Panc1 (cell line): ENCODE measurements at regions not wholly inside any gene's neighbourhood (a gene's known extent, or its start where the extent isn't known, plus 50 kb on each side); places are given as distances from the start of the nearest gene placed in this dataset.

Source experiments
- CTCF ChIP-seq: fragments of 450-650 bp; IDR thresholded peaks from 2 replicates; pipeline ENCODE4 v1.5.1; 2017; ENCODE audit warnings: mild to moderate bottlenecking
- POLR2AphosphoS5 ChIP-seq: IDR thresholded peaks from 2 replicates; pipeline ENCODE4 v1.6.1; 2012; ENCODE audit warnings: mild to moderate bottlenecking, low read depth, low read length, moderate library complexity
- TCF7L2 ChIP-seq: IDR thresholded peaks from 2 replicates; pipeline ENCODE4 v1.6.1; 2011; ENCODE audit warnings: mild to moderate bottlenecking, low read depth, low read length, inconsistent platforms

GRCh38 chr6:142548566-142548965 lies 246.8 kb downstream of the ADGRG6 start:
- TF ChIP-seq CTCF (no peak), POLR2AphosphoS5 (no peak), TCF7L2 (no peak)
